Neural cell (in vitro differentiated cells): ENCODE measurements at regions not wholly inside any gene's neighbourhood (a gene's known extent, or its start where the extent isn't known, plus 50 kb on each side); places are given as distances from the start of the nearest gene placed in this dataset.

Experiments
- POLR2AphosphoS5 ChIP-seq: IDR thresholded peaks from 2 replicates; pipeline ENCODE4 v1.6.1; 2012
- TF ChIP-seq, protein P1 (sequence below): fragments of 450-650 bp; IDR thresholded peaks from 2 replicates; pipeline ENCODE4 v1.5.1; 2014; ENCODE audit warnings: antibody characterized with exemption, mild to moderate bottlenecking, moderate library complexity; ENCODE audit not compliant: poor library complexity, severe bottlenecking

DNA sequence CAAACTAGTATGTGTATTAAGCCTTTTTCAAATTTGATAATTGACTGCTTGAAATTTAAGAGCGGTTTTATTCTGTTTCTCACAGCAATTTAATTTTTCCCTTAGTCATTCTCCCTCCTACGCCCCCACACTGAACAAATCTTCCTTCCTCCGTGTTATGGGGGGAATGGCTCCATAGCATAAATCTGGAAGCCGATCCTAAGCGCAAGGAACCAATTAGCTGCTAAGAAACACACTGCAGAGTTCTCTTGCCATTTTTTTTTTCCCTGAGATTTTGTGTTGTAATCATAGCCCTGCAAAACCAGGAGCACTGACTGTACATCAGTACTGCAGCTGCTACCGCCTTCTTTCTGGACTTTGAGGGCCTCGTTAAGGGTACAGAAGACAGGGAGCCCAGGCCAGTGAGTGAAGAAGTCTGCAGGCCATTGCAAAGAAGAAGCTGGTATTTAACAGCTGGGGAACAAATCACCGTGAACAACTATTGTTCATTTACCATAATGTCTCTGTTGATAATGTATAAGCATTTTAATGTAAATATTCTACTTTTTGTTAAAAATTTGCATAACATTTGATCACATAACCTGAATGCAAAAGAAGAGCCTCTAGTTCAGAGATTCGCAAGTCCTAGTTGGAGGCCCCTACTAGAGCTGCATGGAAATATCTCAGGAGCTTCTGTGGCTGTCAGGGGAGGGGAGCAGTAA lies 264.0 kb downstream of the LRATD1 start:
- TF ChIP-seq, protein P1, sequence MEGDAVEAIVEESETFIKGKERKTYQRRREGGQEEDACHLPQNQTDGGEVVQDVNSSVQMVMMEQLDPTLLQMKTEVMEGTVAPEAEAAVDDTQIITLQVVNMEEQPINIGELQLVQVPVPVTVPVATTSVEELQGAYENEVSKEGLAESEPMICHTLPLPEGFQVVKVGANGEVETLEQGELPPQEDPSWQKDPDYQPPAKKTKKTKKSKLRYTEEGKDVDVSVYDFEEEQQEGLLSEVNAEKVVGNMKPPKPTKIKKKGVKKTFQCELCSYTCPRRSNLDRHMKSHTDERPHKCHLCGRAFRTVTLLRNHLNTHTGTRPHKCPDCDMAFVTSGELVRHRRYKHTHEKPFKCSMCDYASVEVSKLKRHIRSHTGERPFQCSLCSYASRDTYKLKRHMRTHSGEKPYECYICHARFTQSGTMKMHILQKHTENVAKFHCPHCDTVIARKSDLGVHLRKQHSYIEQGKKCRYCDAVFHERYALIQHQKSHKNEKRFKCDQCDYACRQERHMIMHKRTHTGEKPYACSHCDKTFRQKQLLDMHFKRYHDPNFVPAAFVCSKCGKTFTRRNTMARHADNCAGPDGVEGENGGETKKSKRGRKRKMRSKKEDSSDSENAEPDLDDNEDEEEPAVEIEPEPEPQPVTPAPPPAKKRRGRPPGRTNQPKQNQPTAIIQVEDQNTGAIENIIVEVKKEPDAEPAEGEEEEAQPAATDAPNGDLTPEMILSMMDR: no peak
- no peak for TF ChIP-seq POLR2AphosphoS5
